Liver (tissue), 8 donors: ENCODE measurements at regions not wholly inside any gene's neighbourhood (a gene's known extent, or its start where the extent isn't known, plus 50 kb on each side); places are given as distances from the start of the nearest gene placed in this dataset.

Experiments
- DNase-seq: peaks from one replicate; pipeline ENCODE4 v3.0.0-alpha.2; 2017; ENCODE audit warnings: low spot score
- H3K27ac ChIP-seq, 2 donors: one replicate each; pipeline ENCODE4 v1.7.0; 2013; ENCODE audit warnings: inconsistent platforms in 2 of 2, low read length in 2 of 2, control low read depth in 1 of 2, low read depth in 1 of 2, mild to moderate bottlenecking in 1 of 2
- H3K27me3 ChIP-seq, 4 donors: one replicate each; pipeline versions ENCODE4 v1.6.1 to v1.7.0; 2013; ENCODE audit warnings: low read length in 3 of 4, inconsistent platforms in 1 of 4, mild to moderate bottlenecking in 1 of 4, moderate library complexity in 1 of 4; ENCODE audit not compliant: control insufficient read depth in 4 of 4, insufficient read depth in 4 of 4
- H3K36me3 ChIP-seq, 4 donors: one replicate each; pipeline versions ENCODE4 v1.6.1 to v1.7.0; 2013; ENCODE audit warnings: low read length in 3 of 4, mild to moderate bottlenecking in 3 of 4, low read depth in 1 of 4, moderate library complexity in 1 of 4; ENCODE audit not compliant: control insufficient read depth in 4 of 4, insufficient read depth in 3 of 4
- H3K4me1 ChIP-seq, 4 donors: one replicate each; pipeline versions ENCODE4 v1.6.1 to v1.7.0; 2013; ENCODE audit warnings: low read length in 3 of 4, mild to moderate bottlenecking in 3 of 4, moderate library complexity in 1 of 4; ENCODE audit not compliant: control insufficient read depth in 4 of 4, insufficient read depth in 4 of 4
- H3K4me3 ChIP-seq, 3 donors: one replicate each; pipeline versions ENCODE4 v1.6.1 to v1.7.0; 2013; ENCODE audit warnings: low read length in 3 of 3, control low read depth in 1 of 3, low read depth in 1 of 3, mild to moderate bottlenecking in 1 of 3
- H3K9ac ChIP-seq, 2 donors: one replicate each; pipeline ENCODE4 v1.7.0; 2013; ENCODE audit warnings: low read length in 2 of 2, mild to moderate bottlenecking in 2 of 2, moderate library complexity in 2 of 2, control low read depth in 1 of 2, low read depth in 1 of 2
- H3K9me3 ChIP-seq, 4 donors: one replicate each; pipeline versions ENCODE4 v1.6.1 to v1.7.0; 2013; ENCODE audit warnings: low read length in 3 of 4; ENCODE audit not compliant: control insufficient read depth in 4 of 4
- CTCF ChIP-seq: fragments of 150-350 bp; IDR thresholded peaks from 2 replicates; pipeline ENCODE4 v1.5.1; 2017; ENCODE audit warnings: improper control_type of control experiment, low read depth, low read length; ENCODE audit not compliant: missing input control
- FOXA1 ChIP-seq: IDR thresholded peaks from 2 replicates; pipeline ENCODE4 v1.6.1; 2016; ENCODE audit warnings: antibody characterized with exemption
- HNF4G ChIP-seq: IDR thresholded peaks from 2 replicates; pipeline ENCODE4 v1.6.1; 2016; ENCODE audit warnings: antibody characterized with exemption
- JUND ChIP-seq, 2 donors: IDR thresholded peaks; 2 replicates each; pipeline ENCODE4 v1.6.1; 2016; ENCODE audit warnings: antibody characterized with exemption in 2 of 2
- SP1 ChIP-seq: IDR thresholded peaks from 2 replicates; pipeline ENCODE4 v1.6.1; 2018; ENCODE audit warnings: antibody characterized with exemption, mild to moderate bottlenecking
- TAF1 ChIP-seq: conservative IDR thresholded peaks from 2 replicates; pipeline ENCODE4 v1.6.1; 2016; ENCODE audit warnings: antibody characterized with exemption, mild to moderate bottlenecking
- WGBS: extraction: QIAGEN DNeasy Blood & Tissue Kit; methylation state at CpG from one replicate; pipeline ENCODE4 v1.1.7; 2013; 5-methylcytosine and 5-hydroxymethylcytosine counted together
- TF ChIP-seq, protein P1 (sequence below): IDR thresholded peaks from 2 replicates; pipeline ENCODE4 v1.6.1; 2016; ENCODE audit warnings: antibody characterized with exemption
- TF ChIP-seq, protein P2 (sequence below): IDR thresholded peaks from 2 replicates; pipeline ENCODE4 v1.6.1; 2016; ENCODE audit warnings: antibody characterized with exemption, mild to moderate bottlenecking
- TF ChIP-seq, protein P3 (sequence below): IDR thresholded peaks from 2 replicates; pipeline ENCODE4 v1.6.1; 2016; ENCODE audit warnings: antibody characterized with exemption
- TF ChIP-seq, protein P4 (sequence below): IDR thresholded peaks from 2 replicates; pipeline ENCODE4 v1.6.1; 2016; ENCODE audit warnings: antibody characterized with exemption
- donor health status: healthy.
- donor health status: healthy.
- donor health status: healthy.
- donor health status: healthy.
- donor health status: healthy.

DNA sequence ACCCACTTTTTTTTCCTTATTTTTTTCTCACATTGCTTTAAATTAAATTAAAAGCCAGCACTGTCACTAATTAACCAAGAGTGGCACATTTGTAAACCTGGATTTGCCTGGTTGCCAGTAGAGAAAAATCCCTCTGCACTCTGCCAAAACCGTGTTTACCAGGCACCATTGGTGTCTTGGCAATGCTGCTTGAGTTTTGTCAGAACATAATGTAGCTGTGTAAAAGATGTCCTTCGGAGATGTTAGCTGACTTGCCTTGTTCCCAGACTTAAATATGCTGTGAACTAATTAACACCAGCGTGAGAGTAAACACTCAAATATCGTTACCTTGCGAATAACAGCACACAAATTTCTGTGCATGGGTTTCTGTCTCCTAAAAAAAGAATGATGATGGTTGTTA lies 694.9 kb upstream of the ID4 start:
- Histone ChIP-seq H3K27ac (no peak overlapping the region), H3K9ac (no peak overlapping the region), H3K9me3 (peaks cover 0 to 3% (median 0%) of the 10 kb centered on the region in 4 donors), H3K36me3 (no peaks in the 10 kb centered on the region), H3K4me3 (no peak overlapping the region), H3K4me1 (no peaks in the 10 kb centered on the region), H3K27me3 (peaks cover 0 to 5% (median 0%) of the 10 kb centered on the region in 4 donors)
- TF ChIP-seq CTCF (no peak), TAF1 (no peak), JUND (IDR thresholded peaks at IDR 0.05) (no peak), HNF4G (no peak), SP1 (no peak)
- 68% methylated on average over 5 of the region's 5 CpGs for WGBS
- DNase-seq, result no peak

- Histone ChIP-seq H3K9me3 (no peaks in the 10 kb centered on the region), H3K4me1 (no peaks in the 10 kb centered on the region), H3K27ac (no peak overlapping the region), H3K9ac (no peak overlapping the region), H3K36me3 (no peaks in the 10 kb centered on the region), H3K4me3 (no peak overlapping the region), H3K27me3 (no peaks in the 10 kb centered on the region)
- TF ChIP-seq, protein P1, sequence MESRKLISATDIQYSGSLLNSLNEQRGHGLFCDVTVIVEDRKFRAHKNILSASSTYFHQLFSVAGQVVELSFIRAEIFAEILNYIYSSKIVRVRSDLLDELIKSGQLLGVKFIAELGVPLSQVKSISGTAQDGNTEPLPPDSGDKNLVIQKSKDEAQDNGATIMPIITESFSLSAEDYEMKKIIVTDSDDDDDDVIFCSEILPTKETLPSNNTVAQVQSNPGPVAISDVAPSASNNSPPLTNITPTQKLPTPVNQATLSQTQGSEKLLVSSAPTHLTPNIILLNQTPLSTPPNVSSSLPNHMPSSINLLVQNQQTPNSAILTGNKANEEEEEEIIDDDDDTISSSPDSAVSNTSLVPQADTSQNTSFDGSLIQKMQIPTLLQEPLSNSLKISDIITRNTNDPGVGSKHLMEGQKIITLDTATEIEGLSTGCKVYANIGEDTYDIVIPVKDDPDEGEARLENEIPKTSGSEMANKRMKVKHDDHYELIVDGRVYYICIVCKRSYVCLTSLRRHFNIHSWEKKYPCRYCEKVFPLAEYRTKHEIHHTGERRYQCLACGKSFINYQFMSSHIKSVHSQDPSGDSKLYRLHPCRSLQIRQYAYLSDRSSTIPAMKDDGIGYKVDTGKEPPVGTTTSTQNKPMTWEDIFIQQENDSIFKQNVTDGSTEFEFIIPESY, result no peak
- TF ChIP-seq, protein P2, sequence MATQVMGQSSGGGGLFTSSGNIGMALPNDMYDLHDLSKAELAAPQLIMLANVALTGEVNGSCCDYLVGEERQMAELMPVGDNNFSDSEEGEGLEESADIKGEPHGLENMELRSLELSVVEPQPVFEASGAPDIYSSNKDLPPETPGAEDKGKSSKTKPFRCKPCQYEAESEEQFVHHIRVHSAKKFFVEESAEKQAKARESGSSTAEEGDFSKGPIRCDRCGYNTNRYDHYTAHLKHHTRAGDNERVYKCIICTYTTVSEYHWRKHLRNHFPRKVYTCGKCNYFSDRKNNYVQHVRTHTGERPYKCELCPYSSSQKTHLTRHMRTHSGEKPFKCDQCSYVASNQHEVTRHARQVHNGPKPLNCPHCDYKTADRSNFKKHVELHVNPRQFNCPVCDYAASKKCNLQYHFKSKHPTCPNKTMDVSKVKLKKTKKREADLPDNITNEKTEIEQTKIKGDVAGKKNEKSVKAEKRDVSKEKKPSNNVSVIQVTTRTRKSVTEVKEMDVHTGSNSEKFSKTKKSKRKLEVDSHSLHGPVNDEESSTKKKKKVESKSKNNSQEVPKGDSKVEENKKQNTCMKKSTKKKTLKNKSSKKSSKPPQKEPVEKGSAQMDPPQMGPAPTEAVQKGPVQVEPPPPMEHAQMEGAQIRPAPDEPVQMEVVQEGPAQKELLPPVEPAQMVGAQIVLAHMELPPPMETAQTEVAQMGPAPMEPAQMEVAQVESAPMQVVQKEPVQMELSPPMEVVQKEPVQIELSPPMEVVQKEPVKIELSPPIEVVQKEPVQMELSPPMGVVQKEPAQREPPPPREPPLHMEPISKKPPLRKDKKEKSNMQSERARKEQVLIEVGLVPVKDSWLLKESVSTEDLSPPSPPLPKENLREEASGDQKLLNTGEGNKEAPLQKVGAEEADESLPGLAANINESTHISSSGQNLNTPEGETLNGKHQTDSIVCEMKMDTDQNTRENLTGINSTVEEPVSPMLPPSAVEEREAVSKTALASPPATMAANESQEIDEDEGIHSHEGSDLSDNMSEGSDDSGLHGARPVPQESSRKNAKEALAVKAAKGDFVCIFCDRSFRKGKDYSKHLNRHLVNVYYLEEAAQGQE, result no peak
- TF ChIP-seq, protein P3, sequence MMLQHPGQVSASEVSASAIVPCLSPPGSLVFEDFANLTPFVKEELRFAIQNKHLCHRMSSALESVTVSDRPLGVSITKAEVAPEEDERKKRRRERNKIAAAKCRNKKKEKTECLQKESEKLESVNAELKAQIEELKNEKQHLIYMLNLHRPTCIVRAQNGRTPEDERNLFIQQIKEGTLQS, result no peak
- TF ChIP-seq, protein P4, sequence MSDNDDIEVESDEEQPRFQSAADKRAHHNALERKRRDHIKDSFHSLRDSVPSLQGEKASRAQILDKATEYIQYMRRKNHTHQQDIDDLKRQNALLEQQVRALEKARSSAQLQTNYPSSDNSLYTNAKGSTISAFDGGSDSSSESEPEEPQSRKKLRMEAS, result no peak
- no peak for TF ChIP-seq FOXA1
- no peak for DNase-seq
- WGBS, result 77% methylated on average over 3 of the region's 3 CpGs
Measured at GRCh38 chr6:19150307-19150706, 686.9 kb upstream of the ID4 start.
